ENCODE measurements at regions not wholly inside any gene's neighbourhood (a gene's known extent, or its start where the extent isn't known, plus 50 kb on each side); places are given as distances from the start of the nearest gene placed in this dataset.

- TF ChIP-seq CTCF (IDR thresholded peaks at IDR 0.05) (no peak), EZH2 (IDR thresholded peaks at IDR 0.05; ENCODE audit: borderline replicate concordance, insufficient read depth, low read depth, low read length, poor library complexity, severe bottlenecking) (no peak)
Measured at GRCh38 chr1:112063781-112064728, 74.6 kb upstream of the KCND3 start.
